ENCODE measurements at regions not wholly inside any gene's neighbourhood (a gene's known extent, or its start where the extent isn't known, plus 50 kb on each side); places are given as distances from the start of the nearest gene placed in this dataset.

DNA sequence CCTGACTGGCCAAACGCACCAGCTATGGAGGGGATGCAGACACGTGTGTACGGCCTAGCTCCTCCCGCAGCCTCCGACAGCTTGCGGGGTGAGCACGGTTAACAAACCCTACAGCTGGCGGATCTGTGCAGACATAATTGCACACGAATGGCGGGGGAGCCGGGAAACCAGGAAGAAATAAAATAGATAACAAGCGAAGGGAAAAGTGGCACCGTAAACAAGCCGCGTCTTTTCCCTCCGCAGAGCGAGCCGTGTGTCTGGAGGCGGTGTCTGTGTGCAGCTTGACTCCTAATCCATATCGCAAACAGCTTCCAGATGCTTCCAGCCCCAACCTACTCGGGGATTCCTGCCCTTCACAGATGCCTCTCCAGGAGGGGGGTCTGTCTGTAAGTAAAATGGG, 853.1 kb upstream of the SALL3 start:
- Histone ChIP-seq H3K36me3 (no peaks in the 10 kb centered on the region), H3K9me3 (peaks cover 0 to 11% (median 0%) of the 10 kb centered on the region in 4 donors), H3K4me1 (no peaks in the 10 kb centered on the region), H3K27ac (no peak overlapping the region), H3K27me3 (no peaks in the 10 kb centered on the region), H3K4me3 (no peak overlapping the region)
- TF ChIP-seq, protein P1, sequence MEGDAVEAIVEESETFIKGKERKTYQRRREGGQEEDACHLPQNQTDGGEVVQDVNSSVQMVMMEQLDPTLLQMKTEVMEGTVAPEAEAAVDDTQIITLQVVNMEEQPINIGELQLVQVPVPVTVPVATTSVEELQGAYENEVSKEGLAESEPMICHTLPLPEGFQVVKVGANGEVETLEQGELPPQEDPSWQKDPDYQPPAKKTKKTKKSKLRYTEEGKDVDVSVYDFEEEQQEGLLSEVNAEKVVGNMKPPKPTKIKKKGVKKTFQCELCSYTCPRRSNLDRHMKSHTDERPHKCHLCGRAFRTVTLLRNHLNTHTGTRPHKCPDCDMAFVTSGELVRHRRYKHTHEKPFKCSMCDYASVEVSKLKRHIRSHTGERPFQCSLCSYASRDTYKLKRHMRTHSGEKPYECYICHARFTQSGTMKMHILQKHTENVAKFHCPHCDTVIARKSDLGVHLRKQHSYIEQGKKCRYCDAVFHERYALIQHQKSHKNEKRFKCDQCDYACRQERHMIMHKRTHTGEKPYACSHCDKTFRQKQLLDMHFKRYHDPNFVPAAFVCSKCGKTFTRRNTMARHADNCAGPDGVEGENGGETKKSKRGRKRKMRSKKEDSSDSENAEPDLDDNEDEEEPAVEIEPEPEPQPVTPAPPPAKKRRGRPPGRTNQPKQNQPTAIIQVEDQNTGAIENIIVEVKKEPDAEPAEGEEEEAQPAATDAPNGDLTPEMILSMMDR (IDR thresholded peaks at IDR 0.05) = no peak
- TF ChIP-seq POLR2A (IDR thresholded peaks at IDR 0.05) = no peak
- no peak for DNase-seq

DNA sequence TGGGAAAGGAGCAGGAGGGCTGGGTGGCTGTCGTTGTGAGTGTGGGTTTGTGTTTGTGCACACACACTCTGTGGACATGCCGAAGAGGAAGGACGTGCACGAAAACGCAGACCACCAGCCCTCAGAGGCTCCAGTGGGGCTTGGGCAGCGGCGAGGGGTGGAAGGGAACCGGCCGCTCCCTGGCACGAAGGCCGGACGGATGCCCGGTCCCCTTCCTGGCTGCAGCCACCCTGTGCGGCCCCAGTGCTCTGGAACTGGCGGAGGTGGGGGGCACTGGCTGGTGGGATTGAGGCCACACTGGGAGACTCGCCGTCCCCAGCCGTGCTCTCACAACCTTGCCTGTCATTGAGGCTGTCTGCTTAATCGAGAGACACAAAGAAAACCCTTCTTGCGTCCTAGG, 852.6 kb upstream of the SALL3 start:
- Histone ChIP-seq H3K4me3 (no peak overlapping the region), H3K27me3 (no peaks in the 10 kb centered on the region), H3K27ac (no peak overlapping the region), H3K4me1 (no peaks in the 10 kb centered on the region), H3K9me3 (peaks cover 0 to 11% (median 0%) of the 10 kb centered on the region in 4 donors), H3K36me3 (no peaks in the 10 kb centered on the region)
- DNase-seq = no peak
- no peak for TF ChIP-seq POLR2A (IDR thresholded peaks at IDR 0.05)
- TF ChIP-seq, protein P1 (IDR thresholded peaks at IDR 0.05) = no peak

DNA sequence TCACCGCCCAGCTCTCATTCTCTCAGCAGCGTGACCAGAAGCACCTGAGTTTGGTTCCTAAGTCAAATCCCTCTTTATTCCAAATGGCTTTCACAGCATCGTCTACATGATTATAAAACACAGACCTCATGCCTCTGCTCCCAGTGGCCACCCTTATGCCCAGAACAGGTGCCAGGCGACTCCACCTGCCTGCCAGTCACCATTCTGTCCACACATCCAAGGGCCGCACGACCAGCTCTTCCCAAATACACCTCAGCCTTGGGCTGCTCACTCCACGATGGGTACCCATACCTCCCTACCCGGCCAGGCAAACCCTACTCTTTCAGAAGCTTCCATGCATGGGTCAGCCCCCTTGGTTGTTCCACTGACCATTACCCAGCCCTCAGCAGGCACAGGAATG, 851.6 kb upstream of the SALL3 start:
- DNase-seq = no peak
- Histone ChIP-seq H3K27ac (no peak overlapping the region), H3K36me3 (no peaks in the 10 kb centered on the region), H3K4me3 (no peak overlapping the region), H3K27me3 (no peaks in the 10 kb centered on the region), H3K9me3 (peaks cover 0 to 11% (median 0%) of the 10 kb centered on the region in 4 donors), H3K4me1 (no peaks in the 10 kb centered on the region)
- TF ChIP-seq, protein P1 (IDR thresholded peaks at IDR 0.05) = no peak
- no peak for TF ChIP-seq POLR2A (IDR thresholded peaks at IDR 0.05)

- H3K36me3 ChIP-seq = no peaks in the 10 kb centered on the region
These were observed 850.4 kb upstream of the SALL3 start for GRCh38 chr18:78129260-78129659.

GRCh38 chr18:78130232-78131195, 849.1 kb upstream of the SALL3 start:
- no peak for DNase-seq
- H3K36me3 ChIP-seq = no peaks in the 10 kb centered on the region
- H3K27me3 ChIP-seq = no peaks in the 10 kb centered on the region
- no peaks in the 10 kb centered on the region for H3K4me1 ChIP-seq
- TF ChIP-seq, protein P1 (IDR thresholded peaks at IDR 0.05) = no peak
- TF ChIP-seq POLR2A (IDR thresholded peaks at IDR 0.05) = no peak
- H3K4me3 ChIP-seq = no peak overlapping the region
- H3K9me3 ChIP-seq = peaks cover 0 to 5% (median 0%) of the 10 kb centered on the region in 4 donors
- no peak overlapping the region for H3K27ac ChIP-seq

More at GRCh38 chr18:78129260-78129659, 850.4 kb upstream of the SALL3 start:
- no peak for DNase-seq
- Histone ChIP-seq H3K27ac (no peak overlapping the region), H3K9me3 (peaks cover 0 to 5% (median 0%) of the 10 kb centered on the region in 4 donors), H3K4me1 (no peaks in the 10 kb centered on the region), H3K27me3 (no peaks in the 10 kb centered on the region), H3K4me3 (no peak overlapping the region)
- TF ChIP-seq, protein P1 (IDR thresholded peaks at IDR 0.05) = no peak
- TF ChIP-seq POLR2A (IDR thresholded peaks at IDR 0.05) = no peak
